ENCODE measurements at regions not wholly inside any gene's neighbourhood (a gene's known extent, or its start where the extent isn't known, plus 50 kb on each side); places are given as distances from the start of the nearest gene placed in this dataset.

- Histone ChIP-seq H3K9me3 (ENCODE audit: insufficient read depth, low read length) (no peaks in the 10 kb centered on the region), H3K79me2 (ENCODE audit: low read length) (no peaks in the 10 kb centered on the region), H3K27me3 (ENCODE audit: low read depth, low read length) (no peaks in the 10 kb centered on the region), H2AFZ (ENCODE audit: low read depth, low read length) (no peak overlapping the region), H3K27ac (ENCODE audit: low read length) (no peak overlapping the region), H3K4me2 (ENCODE audit: low read length) (no peak overlapping the region), H3K4me1 (ENCODE audit: low read length) (no peaks in the 10 kb centered on the region), H4K20me1 (ENCODE audit: insufficient read depth, low read length) (no peaks in the 10 kb centered on the region), H3K36me3 (replicated peaks; ENCODE audit: low read depth, low read length) (no peaks in the 10 kb centered on the region), H3K9ac (ENCODE audit: low read length) (no peak overlapping the region), H3K4me3 (ENCODE audit: low read length) (no peak overlapping the region)
- TF ChIP-seq CTCF (IDR thresholded peaks at IDR 0.05; ENCODE audit: low read depth, low read length) = peak; percentile 21; the same call in 1 of the 2 replicates
- TF ChIP-seq EZH2phosphoT487 (IDR thresholded peaks at IDR 0.05; ENCODE audit: low read depth) = no peak
These were observed 808.9 kb downstream of the RPA4 start for GRCh38 chrX:97692575-97692974.

DNA sequence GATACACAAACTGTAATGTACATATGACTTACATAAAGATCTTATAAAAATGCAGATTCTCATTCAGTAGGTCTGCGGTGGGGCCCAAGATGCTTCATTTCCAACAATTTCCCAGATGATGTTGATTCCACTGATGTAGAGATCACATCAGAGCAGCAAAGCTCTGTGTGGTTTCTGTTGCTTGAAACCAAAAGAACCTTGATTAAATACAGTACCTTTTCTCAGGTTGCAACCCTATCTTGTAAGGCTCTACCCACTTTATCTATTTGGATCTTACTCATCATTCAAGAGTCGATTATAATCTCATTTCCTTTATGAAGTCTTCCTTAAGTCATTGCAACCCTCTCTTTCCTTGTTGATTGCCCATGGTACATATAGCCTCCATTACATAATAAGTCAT lies 816.8 kb downstream of the RPA4 start:
- Histone ChIP-seq H3K9me3 (ENCODE audit: insufficient read depth, low read length) (no peaks in the 10 kb centered on the region), H3K4me1 (ENCODE audit: low read length) (no peaks in the 10 kb centered on the region), H3K4me2 (ENCODE audit: low read length) (no peak overlapping the region), H3K79me2 (ENCODE audit: low read length) (no peaks in the 10 kb centered on the region), H3K36me3 (replicated peaks; ENCODE audit: low read depth, low read length) (no peaks in the 10 kb centered on the region), H4K20me1 (ENCODE audit: insufficient read depth, low read length) (no peaks in the 10 kb centered on the region), H3K9ac (ENCODE audit: low read length) (no peak overlapping the region), H2AFZ (ENCODE audit: low read depth, low read length) (no peak overlapping the region), H3K27me3 (ENCODE audit: low read depth, low read length) (no peaks in the 10 kb centered on the region), H3K27ac (ENCODE audit: low read length) (no peak overlapping the region), H3K4me3 (ENCODE audit: low read length) (no peak overlapping the region)
- TF ChIP-seq CTCF (IDR thresholded peaks at IDR 0.05; ENCODE audit: low read depth, low read length) (no peak), EZH2phosphoT487 (IDR thresholded peaks at IDR 0.05; ENCODE audit: low read depth) (no peak)

- no peak overlapping the region for H3K27ac ChIP-seq (ENCODE audit: low read length)
- no peaks in the 10 kb centered on the region for H3K36me3 ChIP-seq (replicated peaks; ENCODE audit: low read depth, low read length)
- no peak overlapping the region for H3K9ac ChIP-seq (ENCODE audit: low read length)
- no peak overlapping the region for H2AFZ ChIP-seq (ENCODE audit: low read depth, low read length)
- no peaks in the 10 kb centered on the region for H3K27me3 ChIP-seq (ENCODE audit: low read depth, low read length)
- no peaks in the 10 kb centered on the region for H4K20me1 ChIP-seq (ENCODE audit: insufficient read depth, low read length)
- no peak overlapping the region for H3K4me3 ChIP-seq (ENCODE audit: low read length)
- H3K4me2 ChIP-seq (ENCODE audit: low read length) = no peak overlapping the region
- no peaks in the 10 kb centered on the region for H3K9me3 ChIP-seq (ENCODE audit: insufficient read depth, low read length)
- no peak for TF ChIP-seq CTCF (IDR thresholded peaks at IDR 0.05; ENCODE audit: low read depth, low read length)
- no peak for TF ChIP-seq EZH2phosphoT487 (IDR thresholded peaks at IDR 0.05; ENCODE audit: low read depth)
- no peaks in the 10 kb centered on the region for H3K79me2 ChIP-seq (ENCODE audit: low read length)
- no peaks in the 10 kb centered on the region for H3K4me1 ChIP-seq (ENCODE audit: low read length)
These were observed 820.8 kb downstream of the RPA4 start for GRCh38 chrX:97704474-97704873.

DNA sequence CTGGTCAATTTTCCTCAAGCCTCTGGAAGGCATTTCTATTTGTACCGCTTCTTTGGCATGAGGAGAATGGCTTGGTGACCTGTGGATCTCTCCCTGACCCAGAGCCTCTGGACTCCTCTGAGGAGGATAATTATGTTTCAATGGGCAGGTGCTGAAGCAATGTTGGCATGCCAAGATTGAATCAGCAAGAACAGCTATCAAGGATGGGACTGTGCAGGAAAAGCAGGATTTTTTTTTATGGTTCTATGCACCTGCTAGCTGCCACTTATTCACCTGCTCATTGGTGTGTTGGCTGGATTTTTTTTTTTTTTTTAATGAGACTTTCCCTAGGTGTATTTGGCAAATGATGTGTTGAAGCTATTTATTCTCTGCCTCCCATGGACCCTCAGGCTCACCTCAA lies 821.2 kb downstream of the RPA4 start:
- no peak overlapping the region for H2AFZ ChIP-seq (ENCODE audit: low read depth, low read length)
- H3K4me3 ChIP-seq (ENCODE audit: low read length) = no peak overlapping the region
- H3K4me2 ChIP-seq (ENCODE audit: low read length) = no peak overlapping the region
- H3K36me3 ChIP-seq (replicated peaks; ENCODE audit: low read depth, low read length) = no peaks in the 10 kb centered on the region
- no peaks in the 10 kb centered on the region for H4K20me1 ChIP-seq (ENCODE audit: insufficient read depth, low read length)
- H3K79me2 ChIP-seq (ENCODE audit: low read length) = no peaks in the 10 kb centered on the region
- no peaks in the 10 kb centered on the region for H3K27me3 ChIP-seq (ENCODE audit: low read depth, low read length)
- TF ChIP-seq EZH2phosphoT487 (IDR thresholded peaks at IDR 0.05; ENCODE audit: low read depth) = no peak
- TF ChIP-seq CTCF (IDR thresholded peaks at IDR 0.05; ENCODE audit: low read depth, low read length) = no peak
- H3K4me1 ChIP-seq (ENCODE audit: low read length) = no peaks in the 10 kb centered on the region
- no peaks in the 10 kb centered on the region for H3K9me3 ChIP-seq (ENCODE audit: insufficient read depth, low read length)
- H3K9ac ChIP-seq (ENCODE audit: low read length) = no peak overlapping the region
- no peak overlapping the region for H3K27ac ChIP-seq (ENCODE audit: low read length)

Data from OCI-LY3 (cell line).